IMR-90 (cell line): ENCODE measurements at regions not wholly inside any gene's neighbourhood (a gene's known extent, or its start where the extent isn't known, plus 50 kb on each side); places are given as distances from the start of the nearest gene placed in this dataset.

Experiments
- ATAC-seq: fragments of 200-7000 bp; cut with Tn5 transposase; 2 replicates; pipeline ENCODE4 v1.9.1; 2020; ENCODE audit warnings: low read depth, mild to moderate bottlenecking, moderate library complexity
- BruUV-seq: library from RNA; stranded (reverse); fragments of 400-500 nt; replicated peaks from 2 replicates; lab custom pipeline; 2021; lab: Mats Ljungman, UMichigan
- CTCF ChIA-PET: fragments of 300-600 bp; formaldehyde crosslinking; extraction: SDS; loops from one replicate; lab custom pipeline; 2021; ENCODE audit warnings: antibody characterized with exemption; lab: Yijun Ruan, JAX
- POLR2A ChIA-PET: fragments of 300-600 bp; sonication (Branson Sonifier 250); formaldehyde crosslinking; loops from one replicate; lab custom pipeline; 2022; ENCODE audit warnings: antibody characterized with exemption; ENCODE audit not compliant: unreplicated experiment; lab: Charles Lee
- DNase-seq: peaks from one replicate; pipeline ENCODE4 v3.0.0; 2013
- H2AFZ ChIP-seq: replicated peaks from 2 replicates; pipeline ENCODE3; 2013; ENCODE audit warnings: low read length, mild to moderate bottlenecking; ENCODE audit not compliant: poor library complexity
- H2AK5ac ChIP-seq: 2 replicates; pipeline ENCODE4 v1.6.1; 2013; ENCODE audit warnings: low read depth, low read length, inconsistent platforms
- H2AK9ac ChIP-seq: replicated peaks from 2 replicates; pipeline ENCODE3; 2013; ENCODE audit warnings: mild to moderate bottlenecking, low read depth, low read length, moderate library complexity; ENCODE audit not compliant: poor library complexity
- H2BK120ac ChIP-seq: 2 replicates; pipeline ENCODE4 v1.6.1; 2013; ENCODE audit warnings: low read depth, low read length, inconsistent platforms
- H2BK15ac ChIP-seq: 3 replicates; pipeline ENCODE4 v1.6.1; 2013; ENCODE audit warnings: low read depth, low read length, inconsistent platforms
- H2BK20ac ChIP-seq: 2 replicates; pipeline ENCODE4 v1.6.1; 2013; ENCODE audit warnings: low read depth, mild to moderate bottlenecking, inconsistent platforms, low read length, moderate library complexity
- H2BK5ac ChIP-seq: 2 replicates; pipeline ENCODE4 v1.6.1; 2013; ENCODE audit warnings: mild to moderate bottlenecking, low read depth, low read length, inconsistent platforms; ENCODE audit not compliant: poor library complexity, severe bottlenecking
- H3K14ac ChIP-seq: replicated peaks from 2 replicates; pipeline ENCODE4 v1.6.1; 2013; ENCODE audit warnings: low read depth, low read length, inconsistent platforms
- H3K18ac ChIP-seq: 2 replicates; pipeline ENCODE4 v1.6.1; 2013; ENCODE audit warnings: low read depth, low read length, control low read depth
- H3K23ac ChIP-seq: 2 replicates; pipeline ENCODE4 v1.6.1; 2013; ENCODE audit warnings: low read depth, low read length, inconsistent platforms
- H3K27ac ChIP-seq: 2 replicates; pipeline ENCODE4 v1.5.1; 2013; ENCODE audit warnings: mild to moderate bottlenecking, control low read depth, low read length; ENCODE audit not compliant: insufficient read depth
- H3K27me3 ChIP-seq: 2 replicates; pipeline ENCODE4 v1.6.1; 2013; ENCODE audit warnings: low read length; ENCODE audit not compliant: control insufficient read depth, insufficient read depth
- H3K36me3 ChIP-seq: 2 replicates; pipeline ENCODE4 v1.6.1; 2013; ENCODE audit warnings: low read length, mixed read lengths; ENCODE audit not compliant: control insufficient read depth, insufficient read depth
- H3K4ac ChIP-seq: 2 replicates; pipeline ENCODE4 v1.6.1; 2013; ENCODE audit warnings: low read depth, low read length, inconsistent platforms
- H3K4me1 ChIP-seq: 2 replicates; pipeline ENCODE4 v1.6.1; 2013; ENCODE audit warnings: low read length, mixed read lengths; ENCODE audit not compliant: control insufficient read depth, insufficient read depth
- H3K4me2 ChIP-seq: 2 replicates; pipeline ENCODE4 v1.6.1; 2013; ENCODE audit warnings: low read depth, mild to moderate bottlenecking, control low read depth, low read length, moderate library complexity
- H3K4me3 ChIP-seq: 2 replicates; pipeline ENCODE4 v1.5.1; 2013; ENCODE audit warnings: low read depth, mild to moderate bottlenecking, control low read depth, low read length, moderate library complexity; ENCODE audit not compliant: insufficient read depth
- H3K56ac ChIP-seq: 2 replicates; pipeline ENCODE4 v1.6.1; 2013; ENCODE audit warnings: low read length, inconsistent platforms; ENCODE audit not compliant: insufficient read depth; ENCODE audit errors: extremely low read depth
- H3K79me1 ChIP-seq, 2 experiments: 2 replicates each; pipeline ENCODE4 v1.6.1; 2013; ENCODE audit warnings: low read length in 2 of 2, inconsistent platforms in 1 of 2, low read depth in 1 of 2
- H3K9ac ChIP-seq: 2 replicates; pipeline ENCODE4 v1.6.1; 2013; ENCODE audit warnings: low read depth, low read length, control low read depth
- H3K9me1 ChIP-seq: 2 replicates; pipeline ENCODE4 v1.6.1; 2013; ENCODE audit warnings: low read length, inconsistent platforms; ENCODE audit not compliant: insufficient read depth
- H3K9me3 ChIP-seq: 2 replicates; pipeline ENCODE4 v1.6.1; 2013; ENCODE audit warnings: low read length; ENCODE audit not compliant: control insufficient read depth, insufficient read depth
- H4K20me1 ChIP-seq: 2 replicates; pipeline ENCODE4 v1.6.1; 2013; ENCODE audit warnings: low read length, inconsistent platforms; ENCODE audit not compliant: insufficient read depth
- H4K5ac ChIP-seq: 2 replicates; pipeline ENCODE4 v1.6.1; 2013; ENCODE audit warnings: mild to moderate bottlenecking, low read depth, low read length, control low read depth
- H4K8ac ChIP-seq, 2 experiments: 2 replicates each; pipeline ENCODE4 v1.6.1; 2013; ENCODE audit warnings: low read depth in 2 of 2, low read length in 2 of 2, control low read depth in 1 of 2, inconsistent platforms in 1 of 2
- H4K91ac ChIP-seq: 2 replicates; pipeline ENCODE4 v1.6.1; 2013; ENCODE audit warnings: low read depth, low read length, inconsistent platforms; ENCODE audit not compliant: insufficient read depth
- CTCF ChIP-seq: conservative IDR thresholded peaks from 2 replicates; pipeline ENCODE4 v1.5.1; 2012; ENCODE audit warnings: mild to moderate bottlenecking, low read depth, low read length, improper control_type of control experiment
- FOS ChIP-seq: fragments of 150-350 bp; IDR thresholded peaks from 2 replicates; pipeline ENCODE4 v1.6.1; 2016; ENCODE audit warnings: low read depth, low read length
- MAFK ChIP-seq: IDR thresholded peaks from 2 replicates; pipeline ENCODE4 v1.6.1; 2012; ENCODE audit warnings: low read depth, low read length, improper control_type of control experiment
- MXI1 ChIP-seq: IDR thresholded peaks from 2 replicates; pipeline ENCODE4 v1.6.1; 2012; ENCODE audit warnings: low read depth, mild to moderate bottlenecking, low read length, moderate library complexity, borderline replicate concordance
- RCOR1 ChIP-seq: IDR thresholded peaks from 2 replicates; pipeline ENCODE4 v1.6.1; 2012; ENCODE audit warnings: mild to moderate bottlenecking, low read length, improper control_type of control experiment; ENCODE audit not compliant: insufficient replicate concordance
- WGBS, 2 experiments: methylation state at CpG; one replicate each; pipeline versions ENCODE4 v1.1.5 to v1.1.7; 2013; ENCODE audit warnings: missing lambda C conversion rate in 2 of 2; ENCODE audit not compliant: insufficient read length in 1 of 2; ENCODE audit errors: extremely low coverage in 2 of 2; 5-methylcytosine and 5-hydroxymethylcytosine counted together
- dilution Hi-C: fragments of 300-500 bp; cut with HindIII; formaldehyde crosslinking; loops from one replicate; pipeline ENCODE4 v1.14.3; 2018; ENCODE audit warnings: low sequenced_read_pairs; ENCODE audit not compliant: unreplicated experiment
- in situ Hi-C: fragments of 300-500 bp; cut with MboI; formaldehyde crosslinking; loops from 3 replicates; pipeline ENCODE4 v1.14.3; 2019; ENCODE audit warnings: low sequenced_read_pairs, inconsistent platforms, mixed read lengths
- intact Hi-C: fragments of 100-400 bp; cut with micrococcal nuclease; formaldehyde crosslinking; loops from 2 replicates; pipeline ENCODE4 v1.10.0; 2022

- H3K23ac ChIP-seq, result no peak overlapping the region
- no peak overlapping the region for H3K9ac ChIP-seq
- H2AK5ac ChIP-seq, result no peak overlapping the region
- no peaks in the 10 kb centered on the region for H3K36me3 ChIP-seq
- H2AFZ ChIP-seq, result no peak overlapping the region
- intact Hi-C loops (no loop called here), dilution Hi-C loops (no loop called here), in situ Hi-C loops (no loop called here)
- no peak overlapping the region for H2BK15ac ChIP-seq
- no peak overlapping the region for H4K91ac ChIP-seq
- no peak overlapping the region for H3K4me3 ChIP-seq
- no peak overlapping the region for H3K56ac ChIP-seq
- no peak for DNase-seq
- H3K14ac ChIP-seq, result no peak overlapping the region
- H4K5ac ChIP-seq, result no peak overlapping the region
- H4K20me1 ChIP-seq, result no peaks in the 10 kb centered on the region
- H3K4ac ChIP-seq, result no peak overlapping the region
- ChIA-PET CTCF (no interaction called here), POLR2A (no interaction called here)
- no peaks in the 10 kb centered on the region for H3K9me1 ChIP-seq
- peaks cover 31% of the 10 kb centered on the region for H3K9me3 ChIP-seq
- H3K27ac ChIP-seq, result no peak overlapping the region
- H3K4me2 ChIP-seq, result no peak overlapping the region
- H3K79me1 ChIP-seq, result no peaks in the 10 kb centered on the region
- no peak overlapping the region for H3K18ac ChIP-seq
- H2AK9ac ChIP-seq, result no peak overlapping the region
- TF ChIP-seq CTCF, result no peak
- TF ChIP-seq MAFK, result no peak
- no peak for TF ChIP-seq FOS
- no peak for TF ChIP-seq MXI1
- TF ChIP-seq RCOR1, result no peak
- no peak overlapping the region for H2BK120ac ChIP-seq
- no peaks in the 10 kb centered on the region for H3K27me3 ChIP-seq
- ATAC-seq, result no peak
- no peaks in the 10 kb centered on the region for H3K4me1 ChIP-seq
- no TSS peak for BruUV-seq
- H2BK20ac ChIP-seq, result no peak overlapping the region
- no peak overlapping the region for H4K8ac ChIP-seq
- 56% methylated on average over 17 of the region's 34 CpGs; no CpG with 5 or more reads in 1 of the 2 experiments for WGBS, 2 experiments
- no peak overlapping the region for H2BK5ac ChIP-seq
Measured at GRCh38 chr1:5718831-5719632, 273.2 kb downstream of the NPHP4 start.
